Astrocyte of the hippocampus (primary cell): ENCODE measurements at regions not wholly inside any gene's neighbourhood (a gene's known extent, or its start where the extent isn't known, plus 50 kb on each side); places are given as distances from the start of the nearest gene placed in this dataset.

ENCODE experiments used
- DNase-seq: peaks from one replicate; pipeline ENCODE4 v3.0.0; 2011; ENCODE audit warnings: low read depth, low spot score

GRCh38 chr6:56407883-56408410 lies 160.6 kb upstream of the COL21A1 start:
- DNase-seq, result no peak

- DNase-seq, result no peak
Observed at GRCh38 chr6:56406276-56407269, 159.2 kb upstream of the COL21A1 start.

GRCh38 chr6:56404599-56404998 lies 157.2 kb upstream of the COL21A1 start:
- DNase-seq, result no peak

GRCh38 chr6:56403745-56404144 lies 156.4 kb upstream of the COL21A1 start:
- no peak for DNase-seq

- no peak for DNase-seq
Observed at GRCh38 chr6:56401477-56402070, 154.2 kb upstream of the COL21A1 start.

- no peak for DNase-seq
Observed at GRCh38 chr6:56400273-56400672, 152.9 kb upstream of the COL21A1 start.

GRCh38 chr6:56399672-56400263 lies 152.4 kb upstream of the COL21A1 start:
- no peak for DNase-seq

GRCh38 chr6:56399250-56399671 lies 151.9 kb upstream of the COL21A1 start:
- peak; percentile 54 for DNase-seq

GRCh38 chr6:56396435-56396834 lies 149.1 kb upstream of the COL21A1 start:
- no peak for DNase-seq

GRCh38 chr6:56393615-56394612 lies 146.5 kb upstream of the COL21A1 start:
- no peak for DNase-seq

GRCh38 chr6:56388415-56388755 lies 141.0 kb upstream of the COL21A1 start:
- no peak for DNase-seq

- DNase-seq, result peak; percentile 31
Observed at GRCh38 chr6:56387621-56388414, 140.4 kb upstream of the COL21A1 start.

GRCh38 chr6:56386717-56387116 lies 139.3 kb upstream of the COL21A1 start:
- no peak for DNase-seq

- no peak for DNase-seq
Observed at GRCh38 chr6:56385981-56386593, 138.7 kb upstream of the COL21A1 start.

- no peak for DNase-seq
Observed at GRCh38 chr6:56383160-56383559, 135.8 kb upstream of the COL21A1 start.

GRCh38 chr6:56382416-56382940 lies 135.1 kb upstream of the COL21A1 start:
- DNase-seq, result no peak

- no peak for DNase-seq
Observed at GRCh38 chr6:56381801-56382251, 134.4 kb upstream of the COL21A1 start.

- no peak for DNase-seq
Observed at GRCh38 chr6:56380476-56380875, 133.1 kb upstream of the COL21A1 start.

- DNase-seq, result no peak
Observed at GRCh38 chr6:56378966-56379585, 131.7 kb upstream of the COL21A1 start.
